OCI-LY1 (cell line): ENCODE measurements at regions not wholly inside any gene's neighbourhood (a gene's known extent, or its start where the extent isn't known, plus 50 kb on each side); places are given as distances from the start of the nearest gene placed in this dataset.

Experiments
- H2AFZ ChIP-seq: fragments of 200-600 bp; sonication (generic), shearing (Covaris generic); 2 replicates; pipeline ENCODE4 v1.6.0; 2014; ENCODE audit warnings: antibody characterized with exemption, mild to moderate bottlenecking, low read length
- H3F3A ChIP-seq: fragments of 200-600 bp; sonication (generic), shearing (Covaris generic); 2 replicates; pipeline ENCODE4 v1.6.0; 2014; ENCODE audit warnings: mild to moderate bottlenecking, antibody characterized with exemption, low read length, moderate library complexity; ENCODE audit not compliant: insufficient read depth
- H3K27ac ChIP-seq: fragments of 200-600 bp; sonication (generic); 2 replicates; pipeline ENCODE4 v1.5.1; 2014; ENCODE audit warnings: low read length, mixed run types, mild to moderate bottlenecking, low read depth; ENCODE audit not compliant: poor library complexity, severe bottlenecking
- H3K27me3 ChIP-seq: fragments of 200-600 bp; sonication (generic); 2 replicates; pipeline ENCODE4 v1.6.0; 2014; ENCODE audit warnings: antibody characterized with exemption, mild to moderate bottlenecking, low read length, moderate library complexity; ENCODE audit not compliant: insufficient read depth
- H3K36me3 ChIP-seq: fragments of 200-600 bp; sonication (generic); 2 replicates; pipeline ENCODE4 v1.6.1; 2014; ENCODE audit warnings: mild to moderate bottlenecking, antibody characterized with exemption, low read length, moderate library complexity, mixed read lengths; ENCODE audit not compliant: insufficient read depth
- H3K4me1 ChIP-seq: fragments of 200-600 bp; sonication (generic); 2 replicates; pipeline ENCODE4 v1.5.1; 2014; ENCODE audit warnings: mild to moderate bottlenecking, low read length, moderate library complexity; ENCODE audit not compliant: insufficient read depth, severe bottlenecking
- H3K4me2 ChIP-seq: fragments of 200-600 bp; sonication (generic), shearing (Covaris generic); 2 replicates; pipeline ENCODE4 v1.6.1; 2014; ENCODE audit warnings: low read length
- H3K4me3 ChIP-seq: fragments of 200-600 bp; sonication (generic); 2 replicates; pipeline ENCODE4 v1.5.1; 2014; ENCODE audit warnings: low read length, low read depth, mild to moderate bottlenecking, mixed read lengths; ENCODE audit not compliant: poor library complexity, severe bottlenecking
- H3K79me2 ChIP-seq: fragments of 200-600 bp; shearing (Covaris generic); 2 replicates; pipeline ENCODE4 v1.6.1; 2016; ENCODE audit warnings: mixed run types, low read length, mixed read lengths; ENCODE audit not compliant: insufficient read depth
- H3K9ac ChIP-seq: fragments of 200-600 bp; sonication (generic), shearing (Covaris generic); 2 replicates; pipeline ENCODE4 v1.6.1; 2014; ENCODE audit warnings: mild to moderate bottlenecking, low read length, mixed read lengths
- H3K9me2 ChIP-seq: fragments of 200-600 bp; sonication (generic), shearing (Covaris generic); 2 replicates; pipeline ENCODE4 v1.6.1; 2014; ENCODE audit warnings: low read depth, mild to moderate bottlenecking, low read length, mixed read lengths
- H3K9me3 ChIP-seq: fragments of 200-600 bp; shearing (Covaris generic); 2 replicates; pipeline ENCODE4 v1.6.1; 2014; ENCODE audit warnings: low read length, mixed read lengths
- H4K20me1 ChIP-seq: fragments of 200-600 bp; sonication (generic), shearing (Covaris generic); 2 replicates; pipeline ENCODE4 v1.6.0; 2016; ENCODE audit warnings: mild to moderate bottlenecking, low read length; ENCODE audit not compliant: insufficient read depth
- CTCF ChIP-seq: fragments of 200-600 bp; sonication (generic), shearing (Covaris generic); IDR thresholded peaks from 2 replicates; pipeline ENCODE4 v1.5.1; 2017; ENCODE audit warnings: mild to moderate bottlenecking, antibody characterized with exemption, low read length, moderate library complexity, mixed read lengths
- EZH2 ChIP-seq: fragments of 200-600 bp; sonication (generic), shearing (Covaris generic); IDR thresholded peaks from 2 replicates; pipeline ENCODE4 v1.8.0; 2017; ENCODE audit warnings: borderline replicate concordance, mixed run types, mild to moderate bottlenecking, antibody characterized with exemption, low read length, moderate library complexity, mixed read lengths

DNA sequence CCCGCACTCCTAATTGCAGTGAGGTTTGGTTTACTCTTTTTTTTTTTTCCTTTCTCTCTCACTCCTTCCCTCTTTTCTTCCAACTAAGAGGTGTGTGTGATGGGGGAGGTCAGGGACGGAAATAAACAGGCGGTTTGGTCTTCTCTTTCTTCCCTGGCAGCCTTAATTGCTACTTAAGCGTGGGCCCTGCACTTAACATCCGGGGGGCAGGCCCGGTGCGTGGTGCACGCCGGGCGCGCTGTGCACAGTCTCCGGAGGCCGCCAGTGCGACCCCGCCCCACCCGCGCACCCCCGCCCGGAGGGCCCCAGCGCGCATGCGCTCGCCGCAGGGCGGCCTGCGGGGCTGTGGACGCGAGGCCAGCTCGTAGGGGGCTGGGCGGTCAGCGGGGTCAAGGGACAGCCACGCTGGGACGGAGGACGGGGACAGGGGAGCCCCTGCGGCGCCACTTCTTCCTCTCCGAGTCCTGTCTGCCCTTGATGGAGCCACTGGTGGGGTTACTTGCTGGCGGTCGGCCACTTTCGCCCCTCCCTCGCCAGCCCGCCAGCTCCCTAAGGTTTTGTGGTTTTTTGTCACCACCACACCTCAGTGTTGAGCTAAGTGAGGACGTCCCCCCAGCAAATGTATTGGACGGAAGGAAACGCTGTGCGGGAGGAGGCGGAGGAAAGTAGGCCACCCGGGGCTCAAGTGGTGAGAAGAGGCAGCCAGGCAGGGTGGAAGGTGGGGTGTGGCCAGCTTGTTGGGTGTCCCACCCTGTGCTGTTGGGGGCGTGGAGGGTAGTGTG, 120.9 kb downstream of the MRM1 start:
- Histone ChIP-seq H3K9me2 (no peaks in the 10 kb centered on the region), H3K4me2 (peak overlapping the region; percentile 91), H2AFZ (peak overlapping the region; percentile 89; the same call in 1 of the 2 replicates), H3K27me3 (0 out of 2 replicates have a peak, but pooled peaks cover 1% of the 10 kb centered on the region), H4K20me1 (no peaks in the 10 kb centered on the region), H3K4me3 (peak overlapping the region; percentile 61), H3F3A (no peaks in the 10 kb centered on the region), H3K9me3 (no peaks in the 10 kb centered on the region), H3K79me2 (no peaks in the 10 kb centered on the region), H3K27ac (peak overlapping the region; percentile 54), H3K36me3 (no peaks in the 10 kb centered on the region), H3K9ac (peak overlapping the region; percentile 70), H3K4me1 (peaks cover 21% of the 10 kb centered on the region)
- no peak for TF ChIP-seq CTCF
- no peak for TF ChIP-seq EZH2

- H4K20me1 ChIP-seq = no peaks in the 10 kb centered on the region
- H3F3A ChIP-seq = no peaks in the 10 kb centered on the region
- H3K4me3 ChIP-seq = peak overlapping the region; percentile 61
- H2AFZ ChIP-seq = no peak overlapping the region
- peak overlapping the region; percentile 91 for H3K4me2 ChIP-seq
- H3K36me3 ChIP-seq = no peaks in the 10 kb centered on the region
- H3K79me2 ChIP-seq = no peaks in the 10 kb centered on the region
- no peaks in the 10 kb centered on the region for H3K9me3 ChIP-seq
- no peaks in the 10 kb centered on the region for H3K9me2 ChIP-seq
- H3K27ac ChIP-seq = no peak overlapping the region
- H3K4me1 ChIP-seq = peaks cover 21% of the 10 kb centered on the region
- peak overlapping the region; percentile 70; the same call in 1 of the 2 replicates for H3K9ac ChIP-seq
- no peak for TF ChIP-seq CTCF
- no peak for TF ChIP-seq EZH2
- H3K27me3 ChIP-seq = 0 out of 2 replicates have a peak, but pooled peaks cover 4% of the 10 kb centered on the region
These were observed 121.5 kb downstream of the MRM1 start for GRCh38 chr17:36722903-36723263.

- no peak overlapping the region for H3K9ac ChIP-seq
- H3K36me3 ChIP-seq = no peaks in the 10 kb centered on the region
- H2AFZ ChIP-seq = no peak overlapping the region
- no peaks in the 10 kb centered on the region for H3F3A ChIP-seq
- 0 out of 2 replicates have a peak, but pooled peaks cover 4% of the 10 kb centered on the region for H3K27me3 ChIP-seq
- H3K4me3 ChIP-seq = no peak overlapping the region
- H4K20me1 ChIP-seq = no peaks in the 10 kb centered on the region
- H3K9me3 ChIP-seq = no peaks in the 10 kb centered on the region
- H3K4me1 ChIP-seq = peaks cover 21% of the 10 kb centered on the region
- H3K4me2 ChIP-seq = no peak overlapping the region
- no peak overlapping the region for H3K27ac ChIP-seq
- H3K9me2 ChIP-seq = no peaks in the 10 kb centered on the region
- TF ChIP-seq CTCF (no peak), EZH2 (no peak)
- no peaks in the 10 kb centered on the region for H3K79me2 ChIP-seq
These were observed 122.2 kb downstream of the MRM1 start for GRCh38 chr17:36723459-36724025.
